IMR-90 (cell line): ENCODE measurements at regions not wholly inside any gene's neighbourhood (a gene's known extent, or its start where the extent isn't known, plus 50 kb on each side); places are given as distances from the start of the nearest gene placed in this dataset.
A peak's percentile ranks its signal among the peaks of the same experiment; 100 is the strongest.

ENCODE experiments used
- ATAC-seq: fragments of 200-7000 bp; cut with Tn5 transposase; 2 replicates; pipeline ENCODE4 v1.9.1; 2020; ENCODE audit warnings: low read depth, mild to moderate bottlenecking, moderate library complexity
- BruUV-seq: library from RNA; stranded (reverse); fragments of 400-500 nt; replicated peaks from 2 replicates; lab custom pipeline; 2021; lab: Mats Ljungman, UMichigan
- CTCF ChIA-PET: fragments of 300-600 bp; formaldehyde crosslinking; extraction: SDS; loops from one replicate; lab custom pipeline; 2021; ENCODE audit warnings: antibody characterized with exemption; lab: Yijun Ruan, JAX
- POLR2A ChIA-PET: fragments of 300-600 bp; sonication (Branson Sonifier 250); formaldehyde crosslinking; loops from one replicate; lab custom pipeline; 2022; ENCODE audit warnings: antibody characterized with exemption; ENCODE audit not compliant: unreplicated experiment; lab: Charles Lee
- DNase-seq: peaks from one replicate; pipeline ENCODE4 v3.0.0; 2013
- H2AFZ ChIP-seq: replicated peaks from 2 replicates; pipeline ENCODE3; 2013; ENCODE audit warnings: low read length, mild to moderate bottlenecking; ENCODE audit not compliant: poor library complexity
- H2AK5ac ChIP-seq: 2 replicates; pipeline ENCODE4 v1.6.1; 2013; ENCODE audit warnings: low read depth, low read length, inconsistent platforms
- H2AK9ac ChIP-seq: replicated peaks from 2 replicates; pipeline ENCODE3; 2013; ENCODE audit warnings: mild to moderate bottlenecking, low read depth, low read length, moderate library complexity; ENCODE audit not compliant: poor library complexity
- H2BK120ac ChIP-seq: 2 replicates; pipeline ENCODE4 v1.6.1; 2013; ENCODE audit warnings: low read depth, low read length, inconsistent platforms
- H2BK15ac ChIP-seq: 3 replicates; pipeline ENCODE4 v1.6.1; 2013; ENCODE audit warnings: low read depth, low read length, inconsistent platforms
- H2BK20ac ChIP-seq: 2 replicates; pipeline ENCODE4 v1.6.1; 2013; ENCODE audit warnings: low read depth, mild to moderate bottlenecking, inconsistent platforms, low read length, moderate library complexity
- H2BK5ac ChIP-seq: 2 replicates; pipeline ENCODE4 v1.6.1; 2013; ENCODE audit warnings: mild to moderate bottlenecking, low read depth, low read length, inconsistent platforms; ENCODE audit not compliant: poor library complexity, severe bottlenecking
- H3K14ac ChIP-seq: replicated peaks from 2 replicates; pipeline ENCODE4 v1.6.1; 2013; ENCODE audit warnings: low read depth, low read length, inconsistent platforms
- H3K18ac ChIP-seq: 2 replicates; pipeline ENCODE4 v1.6.1; 2013; ENCODE audit warnings: low read depth, low read length, control low read depth
- H3K23ac ChIP-seq: 2 replicates; pipeline ENCODE4 v1.6.1; 2013; ENCODE audit warnings: low read depth, low read length, inconsistent platforms
- H3K27ac ChIP-seq: 2 replicates; pipeline ENCODE4 v1.5.1; 2013; ENCODE audit warnings: mild to moderate bottlenecking, control low read depth, low read length; ENCODE audit not compliant: insufficient read depth
- H3K27me3 ChIP-seq: 2 replicates; pipeline ENCODE4 v1.6.1; 2013; ENCODE audit warnings: low read length; ENCODE audit not compliant: control insufficient read depth, insufficient read depth
- H3K36me3 ChIP-seq: 2 replicates; pipeline ENCODE4 v1.6.1; 2013; ENCODE audit warnings: low read length, mixed read lengths; ENCODE audit not compliant: control insufficient read depth, insufficient read depth
- H3K4ac ChIP-seq: 2 replicates; pipeline ENCODE4 v1.6.1; 2013; ENCODE audit warnings: low read depth, low read length, inconsistent platforms
- H3K4me1 ChIP-seq: 2 replicates; pipeline ENCODE4 v1.6.1; 2013; ENCODE audit warnings: low read length, mixed read lengths; ENCODE audit not compliant: control insufficient read depth, insufficient read depth
- H3K4me2 ChIP-seq: 2 replicates; pipeline ENCODE4 v1.6.1; 2013; ENCODE audit warnings: low read depth, mild to moderate bottlenecking, control low read depth, low read length, moderate library complexity
- H3K4me3 ChIP-seq: 2 replicates; pipeline ENCODE4 v1.5.1; 2013; ENCODE audit warnings: low read depth, mild to moderate bottlenecking, control low read depth, low read length, moderate library complexity; ENCODE audit not compliant: insufficient read depth
- H3K56ac ChIP-seq: 2 replicates; pipeline ENCODE4 v1.6.1; 2013; ENCODE audit warnings: low read length, inconsistent platforms; ENCODE audit not compliant: insufficient read depth; ENCODE audit errors: extremely low read depth
- H3K79me1 ChIP-seq, 2 experiments: 2 replicates each; pipeline ENCODE4 v1.6.1; 2013; ENCODE audit warnings: low read length in 2 of 2, inconsistent platforms in 1 of 2, low read depth in 1 of 2
- H3K9ac ChIP-seq: 2 replicates; pipeline ENCODE4 v1.6.1; 2013; ENCODE audit warnings: low read depth, low read length, control low read depth
- H3K9me1 ChIP-seq: 2 replicates; pipeline ENCODE4 v1.6.1; 2013; ENCODE audit warnings: low read length, inconsistent platforms; ENCODE audit not compliant: insufficient read depth
- H3K9me3 ChIP-seq: 2 replicates; pipeline ENCODE4 v1.6.1; 2013; ENCODE audit warnings: low read length; ENCODE audit not compliant: control insufficient read depth, insufficient read depth
- H4K20me1 ChIP-seq: 2 replicates; pipeline ENCODE4 v1.6.1; 2013; ENCODE audit warnings: low read length, inconsistent platforms; ENCODE audit not compliant: insufficient read depth
- H4K5ac ChIP-seq: 2 replicates; pipeline ENCODE4 v1.6.1; 2013; ENCODE audit warnings: mild to moderate bottlenecking, low read depth, low read length, control low read depth
- H4K8ac ChIP-seq, 2 experiments: 2 replicates each; pipeline ENCODE4 v1.6.1; 2013; ENCODE audit warnings: low read depth in 2 of 2, low read length in 2 of 2, control low read depth in 1 of 2, inconsistent platforms in 1 of 2
- H4K91ac ChIP-seq: 2 replicates; pipeline ENCODE4 v1.6.1; 2013; ENCODE audit warnings: low read depth, low read length, inconsistent platforms; ENCODE audit not compliant: insufficient read depth
- CEBPB ChIP-seq: IDR thresholded peaks from 2 replicates; pipeline ENCODE4 v1.6.1; 2012; ENCODE audit warnings: low read depth, low read length, improper control_type of control experiment
- CHD1 ChIP-seq: IDR thresholded peaks from 2 replicates; pipeline ENCODE4 v1.6.1; 2012; ENCODE audit warnings: low read depth, low read length, improper control_type of control experiment
- FOS ChIP-seq: fragments of 150-350 bp; IDR thresholded peaks from 2 replicates; pipeline ENCODE4 v1.6.1; 2016; ENCODE audit warnings: low read depth, low read length
- MAFK ChIP-seq: IDR thresholded peaks from 2 replicates; pipeline ENCODE4 v1.6.1; 2012; ENCODE audit warnings: low read depth, low read length, improper control_type of control experiment
- MAZ ChIP-seq: IDR thresholded peaks from 2 replicates; pipeline ENCODE4 v1.6.1; 2012; ENCODE audit warnings: low read depth, mild to moderate bottlenecking, low read length, improper control_type of control experiment, moderate library complexity, borderline replicate concordance
- NFE2L2 ChIP-seq: fragments of 150-350 bp; IDR thresholded peaks from 2 replicates; pipeline ENCODE4 v1.6.1; 2016; ENCODE audit warnings: low read depth, mild to moderate bottlenecking, low read length
- RAD21 ChIP-seq: IDR thresholded peaks from 2 replicates; pipeline ENCODE4 v1.6.1; 2012; ENCODE audit warnings: low read length, improper control_type of control experiment
- RCOR1 ChIP-seq: IDR thresholded peaks from 2 replicates; pipeline ENCODE4 v1.6.1; 2012; ENCODE audit warnings: mild to moderate bottlenecking, low read length, improper control_type of control experiment; ENCODE audit not compliant: insufficient replicate concordance
- RFX5 ChIP-seq: IDR thresholded peaks from 2 replicates; pipeline ENCODE4 v1.8.0; 2012; ENCODE audit warnings: low read depth, mild to moderate bottlenecking, low read length, moderate library complexity
- WGBS, 2 experiments: methylation state at CpG; one replicate each; pipeline versions ENCODE4 v1.1.5 to v1.1.7; 2013; ENCODE audit warnings: missing lambda C conversion rate in 2 of 2; ENCODE audit not compliant: insufficient read length in 1 of 2; ENCODE audit errors: extremely low coverage in 2 of 2; 5-methylcytosine and 5-hydroxymethylcytosine counted together
- dilution Hi-C: fragments of 300-500 bp; cut with HindIII; formaldehyde crosslinking; loops from one replicate; pipeline ENCODE4 v1.14.3; 2018; ENCODE audit warnings: low sequenced_read_pairs; ENCODE audit not compliant: unreplicated experiment
- in situ Hi-C: fragments of 300-500 bp; cut with MboI; formaldehyde crosslinking; loops from 3 replicates; pipeline ENCODE4 v1.14.3; 2019; ENCODE audit warnings: low sequenced_read_pairs, inconsistent platforms, mixed read lengths
- intact Hi-C: fragments of 100-400 bp; cut with micrococcal nuclease; formaldehyde crosslinking; loops from 2 replicates; pipeline ENCODE4 v1.10.0; 2022
- TF ChIP-seq, protein P1 (sequence below): fragments of 150-350 bp; IDR thresholded peaks from 2 replicates; pipeline ENCODE4 v1.6.1; 2016; ENCODE audit warnings: low read depth, mild to moderate bottlenecking, low read length, moderate library complexity, borderline replicate concordance

DNA sequence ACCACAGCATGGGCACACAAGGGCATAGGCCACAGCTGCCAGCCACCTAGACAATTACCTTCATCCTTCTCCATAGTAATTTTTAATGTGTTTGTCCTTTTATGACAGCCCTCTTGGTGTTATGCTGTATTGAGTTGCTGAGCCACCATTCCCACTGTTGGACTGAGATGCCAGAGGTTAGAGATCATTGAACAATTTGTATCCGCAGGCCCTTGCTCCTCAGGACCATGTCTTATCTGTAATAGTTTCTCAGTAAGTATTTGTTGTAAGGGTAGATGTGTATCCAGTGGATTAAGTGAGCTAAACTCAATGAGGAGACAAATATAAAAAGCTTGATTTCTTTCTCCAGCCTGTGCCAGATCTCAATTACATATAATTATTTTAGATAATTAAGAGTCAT, 832.8 kb upstream of the ID2 start:
- dilution Hi-C loops = no loop called here
- CTCF ChIA-PET = interaction anchor here (2.7 kb wide), 1 partner anchor 12 kb away, joined by 8 read pairs; no protein-coding TSS in a partner anchor

More for the DNA sequence above, 832.8 kb upstream of the ID2 start:
- H2BK5ac ChIP-seq = no peak overlapping the region
- no peak overlapping the region for H3K9ac ChIP-seq
- no peaks in the 10 kb centered on the region for H3K9me3 ChIP-seq
- no peak overlapping the region for H3K4me2 ChIP-seq
- H3K23ac ChIP-seq = no peak overlapping the region
- peaks cover 8% of the 10 kb centered on the region for H3K4me1 ChIP-seq
- intact Hi-C loops (loop anchor here (5.0 kb wide), 1 partner anchor 833 kb away; the partner anchor contains the start of gene ID2), in situ Hi-C loops (loop anchor here (25.0 kb wide), 1 partner anchor 838 kb away; the partner anchor contains the start of gene ID2)
- H4K5ac ChIP-seq = no peak overlapping the region
- no peak overlapping the region for H2AFZ ChIP-seq
- no peaks in the 10 kb centered on the region for H3K79me1 ChIP-seq
- no peak overlapping the region for H3K27ac ChIP-seq
- H3K4ac ChIP-seq = peak overlapping the region; percentile 50; the same call in 1 of the 2 replicates
- peak overlapping the region in 1 of 2 experiments; percentile 22; a peak in 1 of 4 replicates for H4K8ac ChIP-seq
- no peak overlapping the region for H3K14ac ChIP-seq
- H3K27me3 ChIP-seq = no peaks in the 10 kb centered on the region
- no peak overlapping the region for H3K18ac ChIP-seq
- peak overlapping the region; percentile 10; the same call in 1 of the 2 replicates for H4K91ac ChIP-seq
- BruUV-seq = no TSS peak
- H2AK5ac ChIP-seq = peak overlapping the region; percentile 4; the same call in 1 of the 2 replicates
- peak overlapping the region; percentile 71 for H2BK20ac ChIP-seq
- no peak for ATAC-seq
- no peak for TF ChIP-seq CHD1
- TF ChIP-seq, protein P1, sequence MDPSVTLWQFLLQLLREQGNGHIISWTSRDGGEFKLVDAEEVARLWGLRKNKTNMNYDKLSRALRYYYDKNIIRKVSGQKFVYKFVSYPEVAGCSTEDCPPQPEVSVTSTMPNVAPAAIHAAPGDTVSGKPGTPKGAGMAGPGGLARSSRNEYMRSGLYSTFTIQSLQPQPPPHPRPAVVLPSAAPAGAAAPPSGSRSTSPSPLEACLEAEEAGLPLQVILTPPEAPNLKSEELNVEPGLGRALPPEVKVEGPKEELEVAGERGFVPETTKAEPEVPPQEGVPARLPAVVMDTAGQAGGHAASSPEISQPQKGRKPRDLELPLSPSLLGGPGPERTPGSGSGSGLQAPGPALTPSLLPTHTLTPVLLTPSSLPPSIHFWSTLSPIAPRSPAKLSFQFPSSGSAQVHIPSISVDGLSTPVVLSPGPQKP = no peak
- TF ChIP-seq RCOR1 = no peak
- no peak for TF ChIP-seq NFE2L2
- no peak for TF ChIP-seq CEBPB
- TF ChIP-seq FOS = no peak
- no peak for TF ChIP-seq RFX5
- TF ChIP-seq RAD21 = no peak
- TF ChIP-seq MAFK = no peak
- TF ChIP-seq MAZ = no peak
- H3K56ac ChIP-seq = no peak overlapping the region
- H2BK120ac ChIP-seq = peak overlapping the region; percentile 22
- peaks cover 12% of the 10 kb centered on the region; the same call in 1 of the 2 replicates for H3K9me1 ChIP-seq
- no peak overlapping the region for H3K4me3 ChIP-seq
- H2AK9ac ChIP-seq = no peak overlapping the region
- H3K36me3 ChIP-seq = no peaks in the 10 kb centered on the region
- no peaks in the 10 kb centered on the region for H4K20me1 ChIP-seq
- DNase-seq = no peak
- peak overlapping the region; percentile 7; the same call in 2 of the 3 replicates for H2BK15ac ChIP-seq
- no CpG with 5 or more reads among the region's 1 CpG for WGBS, 2 experiments
- POLR2A ChIA-PET = no interaction called here
